K562 (cell line): ENCODE measurements at regions not wholly inside any gene's neighbourhood (a gene's known extent, or its start where the extent isn't known, plus 50 kb on each side); places are given as distances from the start of the nearest gene placed in this dataset.

Experiments used
- ATF1 ChIP-seq, 2 experiments: fragments of 450-650 bp in 1 of 2; IDR thresholded peaks; 2 replicates each; pipeline ENCODE4 v1.6.1; 2016; ENCODE audit warnings: missing compliant biosample characterization in 1 of 2, missing genetic modification characterization in 1 of 2
- CREB1 ChIP-seq, 2 experiments: sonication (generic) in 1 of 2; formaldehyde crosslinking in 1 of 2; IDR thresholded peaks; 2 replicates each; pipeline versions ENCODE4 v1.6.1 to v1.8.0; 2012 to 2022; ENCODE audit warnings: inconsistent platforms in 1 of 2, mild to moderate bottlenecking in 1 of 2, missing genetic modification reagents in 1 of 2, moderate library complexity in 1 of 2
- YY1 ChIP-seq, 3 experiments: IDR thresholded peaks; 2 replicates each; pipeline ENCODE4 v1.6.1; 2011; ENCODE audit warnings: low read length in 2 of 3, mild to moderate bottlenecking in 2 of 3, moderate library complexity in 2 of 3, borderline replicate concordance in 1 of 3, control low read depth in 1 of 3, low read depth in 1 of 3; ENCODE audit not compliant: insufficient read depth in 3 of 3, insufficient replicate concordance in 2 of 3, control insufficient read depth in 1 of 3, insufficient read length in 1 of 3; ENCODE audit errors: extremely low read depth in 1 of 3
- ZBTB8A ChIP-seq: fragments of 450-650 bp; IDR thresholded peaks from 2 replicates; pipeline ENCODE4 v1.6.1; 2018; ENCODE audit warnings: mild to moderate bottlenecking, moderate library complexity; ENCODE audit not compliant: partially characterized antibody
- ZNF217 ChIP-seq: sonication (generic); formaldehyde crosslinking; IDR thresholded peaks from 2 replicates; pipeline ENCODE4 v1.8.0; 2022; ENCODE audit warnings: mild to moderate bottlenecking, missing genetic modification reagents
- ZNF561 ChIP-seq: fragments of 450-650 bp; formaldehyde crosslinking; conservative IDR thresholded peaks from 2 replicates; pipeline ENCODE4 v1.4.0; 2020; ENCODE audit warnings: mild to moderate bottlenecking, moderate library complexity

- no peak for TF ChIP-seq CREB1 (IDR thresholded peaks at IDR 0.05)
- no peak for TF ChIP-seq CREB1 (CRISPR knock-in tag; IDR thresholded peaks at IDR 0.05)
- no peak for TF ChIP-seq ATF1 (CRISPR knock-in tag; IDR thresholded peaks at IDR 0.05)
- no peak for TF ChIP-seq ATF1 (tag; IDR thresholded peaks at IDR 0.05)
- TF ChIP-seq ZBTB8A: no peak
- no peak for TF ChIP-seq ZNF561 (CRISPR knock-in tag)
- no peak for TF ChIP-seq YY1 (IDR thresholded peaks at IDR 0.05; ENCODE audit: borderline replicate concordance in 1 of 3, control insufficient read depth in 1 of 3, extremely low read depth in 1 of 3, insufficient read depth in 3 of 3, insufficient read length in 1 of 3, insufficient replicate concordance in 2 of 3, low read depth in 1 of 3, low read length in 2 of 3)
- TF ChIP-seq ZNF217: no peak
Observed at GRCh38 chr13:84962849-84963248, 836.4 kb downstream of the SLITRK6 start.
